PFSK-1 (cell line): ENCODE measurements at regions not wholly inside any gene's neighbourhood (a gene's known extent, or its start where the extent isn't known, plus 50 kb on each side); places are given as distances from the start of the nearest gene placed in this dataset.

Experiments
- FOXP2 ChIP-seq: optimal IDR thresholded peaks from 2 replicates; pipeline ENCODE3; 2011; ENCODE audit warnings: borderline replicate concordance, control low read depth, inconsistent platforms; ENCODE audit not compliant: insufficient read depth; ENCODE audit errors: extremely low read length, extremely low read depth
- POLR2AphosphoS5 ChIP-seq: IDR thresholded peaks from 2 replicates; pipeline ENCODE4 v1.6.1; 2012; ENCODE audit warnings: low read depth, mild to moderate bottlenecking, control low read depth, low read length, moderate library complexity
- SIN3A ChIP-seq: IDR thresholded peaks from 2 replicates; pipeline ENCODE4 v1.6.1; 2012; ENCODE audit warnings: mild to moderate bottlenecking, low read length, moderate library complexity, borderline replicate concordance; ENCODE audit not compliant: insufficient read depth
- TAF1 ChIP-seq: IDR thresholded peaks from 2 replicates; pipeline ENCODE4 v1.6.1; 2012; ENCODE audit warnings: low read length, control low read depth, borderline replicate concordance; ENCODE audit not compliant: insufficient read depth
- TF ChIP-seq, protein P1 (sequence below), 2 experiments: IDR thresholded peaks; 2 replicates each; pipeline versions ENCODE4 v1.6.1 to v1.8.0; 2011 to 2012; ENCODE audit warnings: low read depth in 2 of 2, low read length in 2 of 2, control low read depth in 1 of 2, inconsistent platforms in 1 of 2, mild to moderate bottlenecking in 1 of 2, moderate library complexity in 1 of 2; ENCODE audit not compliant: insufficient read depth in 1 of 2

- TF ChIP-seq POLR2AphosphoS5 (no peak), TAF1 (no peak), SIN3A (no peak), FOXP2 (no peak)
- TF ChIP-seq, protein P1, sequence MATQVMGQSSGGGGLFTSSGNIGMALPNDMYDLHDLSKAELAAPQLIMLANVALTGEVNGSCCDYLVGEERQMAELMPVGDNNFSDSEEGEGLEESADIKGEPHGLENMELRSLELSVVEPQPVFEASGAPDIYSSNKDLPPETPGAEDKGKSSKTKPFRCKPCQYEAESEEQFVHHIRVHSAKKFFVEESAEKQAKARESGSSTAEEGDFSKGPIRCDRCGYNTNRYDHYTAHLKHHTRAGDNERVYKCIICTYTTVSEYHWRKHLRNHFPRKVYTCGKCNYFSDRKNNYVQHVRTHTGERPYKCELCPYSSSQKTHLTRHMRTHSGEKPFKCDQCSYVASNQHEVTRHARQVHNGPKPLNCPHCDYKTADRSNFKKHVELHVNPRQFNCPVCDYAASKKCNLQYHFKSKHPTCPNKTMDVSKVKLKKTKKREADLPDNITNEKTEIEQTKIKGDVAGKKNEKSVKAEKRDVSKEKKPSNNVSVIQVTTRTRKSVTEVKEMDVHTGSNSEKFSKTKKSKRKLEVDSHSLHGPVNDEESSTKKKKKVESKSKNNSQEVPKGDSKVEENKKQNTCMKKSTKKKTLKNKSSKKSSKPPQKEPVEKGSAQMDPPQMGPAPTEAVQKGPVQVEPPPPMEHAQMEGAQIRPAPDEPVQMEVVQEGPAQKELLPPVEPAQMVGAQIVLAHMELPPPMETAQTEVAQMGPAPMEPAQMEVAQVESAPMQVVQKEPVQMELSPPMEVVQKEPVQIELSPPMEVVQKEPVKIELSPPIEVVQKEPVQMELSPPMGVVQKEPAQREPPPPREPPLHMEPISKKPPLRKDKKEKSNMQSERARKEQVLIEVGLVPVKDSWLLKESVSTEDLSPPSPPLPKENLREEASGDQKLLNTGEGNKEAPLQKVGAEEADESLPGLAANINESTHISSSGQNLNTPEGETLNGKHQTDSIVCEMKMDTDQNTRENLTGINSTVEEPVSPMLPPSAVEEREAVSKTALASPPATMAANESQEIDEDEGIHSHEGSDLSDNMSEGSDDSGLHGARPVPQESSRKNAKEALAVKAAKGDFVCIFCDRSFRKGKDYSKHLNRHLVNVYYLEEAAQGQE (IDR thresholded peaks at IDR 0.05; ENCODE audit: insufficient read depth in 1 of 2, low read depth in 2 of 2, low read length in 2 of 2): no peak
These were observed 143.3 kb upstream of the TNPO1 start for GRCh38 chr5:72673180-72673579.
